ENCODE measurements at regions not wholly inside any gene's neighbourhood (a gene's known extent, or its start where the extent isn't known, plus 50 kb on each side); places are given as distances from the start of the nearest gene placed in this dataset.

GRCh38 chr4:73682508-73682907 lies 57.9 kb upstream of the CXCL8 start:
- no TSS peak for BruUV-seq (replicated peaks)
- H3K27me3 Mint-ChIP-seq (ENCODE audit: insufficient read depth, unreplicated experiment), result no peaks in the 10 kb centered on the region
- intact Hi-C loops (cut with micrococcal nuclease), result no loop called here
- ChIA-PET POLR2A (interaction anchor here (1.1 to 2.2 kb wide), 5 partner anchors 10 to 25 kb away, joined by 3 to 10 read pairs (median 5); no protein-coding TSS in a partner anchor), CTCF (interaction anchor here (0.6 to 2.8 kb wide), 5 partner anchors 20 to 1372 kb away, joined by 3 to 8 read pairs (median 3); no protein-coding TSS in a partner anchor)
- no peaks in the 10 kb centered on the region for H3K36me3 Mint-ChIP-seq (ENCODE audit: insufficient read depth, unreplicated experiment)
- peak overlapping the region; percentile 51 for H3K27ac Mint-ChIP-seq (ENCODE audit: low read depth, unreplicated experiment)
- DNase-seq (ENCODE audit: unreplicated experiment), result no peak
- no peak overlapping the region for H3K4me3 Mint-ChIP-seq (ENCODE audit: unreplicated experiment)
- H3K4me1 Mint-ChIP-seq (ENCODE audit: insufficient read depth, unreplicated experiment), result peaks cover 14% of the 10 kb centered on the region
- TF ChIP-seq CTCF (IDR thresholded peaks at IDR 0.05; ENCODE audit: unreplicated experiment), result no peak
- peaks cover 7% of the 10 kb centered on the region for H3K9me3 Mint-ChIP-seq (ENCODE audit: unreplicated experiment)

GRCh38 chr4:73683033-73683432 lies 57.3 kb upstream of the CXCL8 start:
- TF ChIP-seq CTCF (IDR thresholded peaks at IDR 0.05; ENCODE audit: unreplicated experiment), result no peak
- Mint-ChIP-seq H3K4me1 (ENCODE audit: insufficient read depth, unreplicated experiment) (peaks cover 11% of the 10 kb centered on the region), H3K27me3 (ENCODE audit: insufficient read depth, unreplicated experiment) (no peaks in the 10 kb centered on the region), H3K36me3 (ENCODE audit: insufficient read depth, unreplicated experiment) (no peaks in the 10 kb centered on the region), H3K9me3 (ENCODE audit: unreplicated experiment) (peaks cover 7% of the 10 kb centered on the region), H3K27ac (ENCODE audit: low read depth, unreplicated experiment) (peak overlapping the region; percentile 51), H3K4me3 (ENCODE audit: unreplicated experiment) (no peak overlapping the region)
- ChIA-PET CTCF (interaction anchor here (0.9 to 2.8 kb wide), 4 partner anchors 21 to 182 kb away, joined by 3 to 8 read pairs (median 4); no protein-coding TSS in a partner anchor), POLR2A (interaction anchor here (0.6 to 2.2 kb wide), 7 partner anchors 8 to 322 kb away, joined by 3 to 10 read pairs (median 5); no protein-coding TSS in a partner anchor)
- no peak for DNase-seq (ENCODE audit: unreplicated experiment)
- intact Hi-C loops (cut with micrococcal nuclease), result no loop called here
- BruUV-seq (replicated peaks), result no TSS peak

GRCh38 chr4:73683456-73683855 lies 56.9 kb upstream of the CXCL8 start:
- CTCF ChIA-PET, result interaction anchor here (1.1 to 2.8 kb wide), 3 partner anchors 21 to 181 kb away, joined by 3 to 8 read pairs (median 3); no protein-coding TSS in a partner anchor
- H3K4me1 Mint-ChIP-seq (ENCODE audit: insufficient read depth, unreplicated experiment), result peaks cover 11% of the 10 kb centered on the region

GRCh38 chr4:73684097-73684496 lies 56.3 kb upstream of the CXCL8 start:
- no peak overlapping the region for H3K4me3 Mint-ChIP-seq (ENCODE audit: unreplicated experiment)
- H3K9me3 Mint-ChIP-seq (ENCODE audit: unreplicated experiment), result peaks cover 7% of the 10 kb centered on the region
- H3K4me1 Mint-ChIP-seq (ENCODE audit: insufficient read depth, unreplicated experiment), result peaks cover 10% of the 10 kb centered on the region
- intact Hi-C loops (cut with micrococcal nuclease), result no loop called here
- BruUV-seq (replicated peaks), result no TSS peak
- no peaks in the 10 kb centered on the region for H3K27me3 Mint-ChIP-seq (ENCODE audit: insufficient read depth, unreplicated experiment)
- ChIA-PET CTCF (interaction anchor here (0.6 to 2.8 kb wide), 4 partner anchors 45 to 451 kb away, joined by 3 to 8 read pairs (median 4); no protein-coding TSS in a partner anchor), POLR2A (interaction anchor here (0.7 to 2.0 kb wide), 4 partner anchors 12 to 403 kb away, joined by 3 to 8 read pairs (median 4); no protein-coding TSS in a partner anchor)
- no peak for DNase-seq (ENCODE audit: unreplicated experiment)
- TF ChIP-seq CTCF (IDR thresholded peaks at IDR 0.05; ENCODE audit: unreplicated experiment), result no peak
- H3K36me3 Mint-ChIP-seq (ENCODE audit: insufficient read depth, unreplicated experiment), result no peaks in the 10 kb centered on the region
- no peak overlapping the region for H3K27ac Mint-ChIP-seq (ENCODE audit: low read depth, unreplicated experiment)

More at GRCh38 chr4:73683456-73683855, 56.9 kb upstream of the CXCL8 start:
- intact Hi-C loops (cut with micrococcal nuclease), result no loop called here
- Mint-ChIP-seq H3K9me3 (ENCODE audit: unreplicated experiment) (peaks cover 7% of the 10 kb centered on the region), H3K27me3 (ENCODE audit: insufficient read depth, unreplicated experiment) (no peaks in the 10 kb centered on the region), H3K4me3 (ENCODE audit: unreplicated experiment) (no peak overlapping the region), H3K36me3 (ENCODE audit: insufficient read depth, unreplicated experiment) (no peaks in the 10 kb centered on the region), H3K27ac (ENCODE audit: low read depth, unreplicated experiment) (peak overlapping the region; percentile 51)
- POLR2A ChIA-PET, result interaction anchor here (0.6 to 2.2 kb wide), 9 partner anchors 9 to 404 kb away, joined by 3 to 10 read pairs (median 3); no protein-coding TSS in a partner anchor
- no TSS peak for BruUV-seq (replicated peaks)
- DNase-seq (ENCODE audit: unreplicated experiment), result no peak
- no peak for TF ChIP-seq CTCF (IDR thresholded peaks at IDR 0.05; ENCODE audit: unreplicated experiment)

All from MCF 10A (cell line).